GM12892 (cell line): ENCODE measurements at regions not wholly inside any gene's neighbourhood (a gene's known extent, or its start where the extent isn't known, plus 50 kb on each side); places are given as distances from the start of the nearest gene placed in this dataset.

Experiments used
- POLR2A ChIP-seq: IDR thresholded peaks from 2 replicates; pipeline ENCODE4 v1.6.1; 2011; ENCODE audit warnings: low read depth, low read length, control low read depth
- POLR2AphosphoS5 ChIP-seq: IDR thresholded peaks from 2 replicates; pipeline ENCODE4 v1.6.1; 2011; ENCODE audit warnings: low read depth, low read length, control low read depth

DNA sequence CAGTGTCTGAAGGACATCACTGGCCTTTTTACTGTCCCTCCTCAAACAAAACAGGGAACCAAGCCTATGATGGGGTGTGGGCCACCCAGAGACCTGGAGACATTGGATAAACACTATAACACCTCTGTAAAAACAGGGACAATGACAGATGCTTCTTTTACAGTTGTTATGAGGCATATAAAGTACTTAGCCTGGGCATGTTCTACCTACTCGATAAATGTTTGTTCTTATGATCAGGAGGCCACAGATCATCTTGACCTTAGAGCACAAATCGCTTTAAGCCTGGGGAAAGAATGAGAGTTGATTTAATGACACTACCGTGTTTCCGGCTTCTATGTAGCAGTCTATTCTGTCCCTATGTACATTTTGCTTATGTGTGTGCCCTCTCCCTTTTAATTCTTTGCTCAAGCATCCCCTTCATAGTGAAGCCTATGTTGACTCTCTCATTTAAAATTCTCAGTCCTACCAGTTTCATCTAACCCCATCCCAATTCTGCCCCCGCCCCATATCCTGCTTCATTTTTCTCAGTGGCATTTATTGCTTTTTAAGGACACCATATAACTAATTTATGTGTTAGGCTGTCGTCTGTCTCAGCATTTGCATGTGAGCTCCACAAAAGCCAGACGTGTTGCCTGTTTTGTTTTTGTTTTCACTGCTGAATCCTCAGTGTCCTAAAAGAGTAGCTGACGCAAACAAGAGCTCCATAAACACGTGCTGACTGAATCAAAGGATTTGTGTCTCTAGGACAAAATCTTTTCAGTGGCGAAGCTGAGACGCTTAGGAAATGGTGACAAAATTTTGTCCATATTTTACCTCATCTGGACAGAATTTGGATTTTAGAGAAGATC is 182.3 kb upstream of the ST6GAL2 start:
- TF ChIP-seq POLR2A = no peak
- TF ChIP-seq POLR2AphosphoS5 = no peak
